HL-60 (cell line): ENCODE measurements at regions not wholly inside any gene's neighbourhood (a gene's known extent, or its start where the extent isn't known, plus 50 kb on each side); places are given as distances from the start of the nearest gene placed in this dataset.

ENCODE experiments used
- DNase-seq, 2 experiments: peaks; one replicate each; pipeline ENCODE4 v3.0.0-alpha.2; 2010 to 2020; ENCODE audit warnings: low read depth in 1 of 2, low spot score in 1 of 2
- H3K27ac ChIP-seq: fragments of 250-450 bp; sonication (Bioruptor Pico); replicated peaks from 2 replicates; pipeline ENCODE4 v1.5.1; 2020; ENCODE audit warnings: mild to moderate bottlenecking, moderate library complexity
- H3K27me3 ChIP-seq: fragments of 250-450 bp; sonication (Bioruptor Pico); 2 replicates; pipeline ENCODE4 v1.5.1; 2021; ENCODE audit warnings: mild to moderate bottlenecking, moderate library complexity; ENCODE audit not compliant: insufficient read depth, poor library complexity, severe bottlenecking
- H3K4me3 ChIP-seq: replicated peaks from 2 replicates; pipeline ENCODE4 v1.5.1; 2011; ENCODE audit warnings: mild to moderate bottlenecking, control low read depth, low read length; ENCODE audit not compliant: insufficient read depth
- GABPA ChIP-seq: IDR thresholded peaks from 2 replicates; pipeline ENCODE4 v1.6.1; 2012; ENCODE audit warnings: low read depth
- POLR2AphosphoS5 ChIP-seq: IDR thresholded peaks from 2 replicates; pipeline ENCODE4 v1.6.1; 2012; ENCODE audit warnings: low read depth
- SPI1 ChIP-seq: IDR thresholded peaks from 2 replicates; pipeline ENCODE4 v1.6.1; 2012; ENCODE audit warnings: low read depth, mild to moderate bottlenecking, borderline replicate concordance
- TF ChIP-seq, protein P1 (sequence below): IDR thresholded peaks from 2 replicates; pipeline ENCODE4 v1.6.1; 2012; ENCODE audit warnings: low read depth; ENCODE audit not compliant: insufficient replicate concordance
- TF ChIP-seq, protein P2 (sequence below): IDR thresholded peaks from one replicate; pipeline ENCODE4 v1.5.1; 2011; ENCODE audit warnings: low read length, control low read depth, inconsistent platforms; ENCODE audit not compliant: insufficient read depth

DNA sequence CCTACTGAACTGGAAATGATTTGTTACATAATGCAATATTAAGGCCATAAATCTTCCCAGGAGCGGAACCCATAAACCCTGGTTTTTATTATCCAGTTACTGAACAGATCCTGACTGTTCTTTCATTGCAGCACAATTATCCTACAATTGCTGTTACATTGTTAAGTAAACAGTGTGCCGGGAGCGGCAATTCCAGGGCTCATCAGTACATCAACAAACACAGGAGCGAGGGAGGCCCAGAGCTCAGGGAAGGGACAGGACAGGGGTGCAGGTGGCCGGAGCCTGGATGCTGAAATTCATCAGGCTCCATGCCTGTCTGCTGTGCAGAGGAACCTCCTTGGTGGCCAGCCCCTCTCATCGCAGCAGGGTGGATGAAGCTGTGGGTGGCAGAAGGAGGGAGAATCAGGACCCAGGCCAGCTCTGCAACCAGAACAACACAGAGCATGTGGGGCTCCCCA lies 544.7 kb downstream of the NPHP4 start:
- H3K27ac ChIP-seq = no peak overlapping the region
- TF ChIP-seq, protein P1, sequence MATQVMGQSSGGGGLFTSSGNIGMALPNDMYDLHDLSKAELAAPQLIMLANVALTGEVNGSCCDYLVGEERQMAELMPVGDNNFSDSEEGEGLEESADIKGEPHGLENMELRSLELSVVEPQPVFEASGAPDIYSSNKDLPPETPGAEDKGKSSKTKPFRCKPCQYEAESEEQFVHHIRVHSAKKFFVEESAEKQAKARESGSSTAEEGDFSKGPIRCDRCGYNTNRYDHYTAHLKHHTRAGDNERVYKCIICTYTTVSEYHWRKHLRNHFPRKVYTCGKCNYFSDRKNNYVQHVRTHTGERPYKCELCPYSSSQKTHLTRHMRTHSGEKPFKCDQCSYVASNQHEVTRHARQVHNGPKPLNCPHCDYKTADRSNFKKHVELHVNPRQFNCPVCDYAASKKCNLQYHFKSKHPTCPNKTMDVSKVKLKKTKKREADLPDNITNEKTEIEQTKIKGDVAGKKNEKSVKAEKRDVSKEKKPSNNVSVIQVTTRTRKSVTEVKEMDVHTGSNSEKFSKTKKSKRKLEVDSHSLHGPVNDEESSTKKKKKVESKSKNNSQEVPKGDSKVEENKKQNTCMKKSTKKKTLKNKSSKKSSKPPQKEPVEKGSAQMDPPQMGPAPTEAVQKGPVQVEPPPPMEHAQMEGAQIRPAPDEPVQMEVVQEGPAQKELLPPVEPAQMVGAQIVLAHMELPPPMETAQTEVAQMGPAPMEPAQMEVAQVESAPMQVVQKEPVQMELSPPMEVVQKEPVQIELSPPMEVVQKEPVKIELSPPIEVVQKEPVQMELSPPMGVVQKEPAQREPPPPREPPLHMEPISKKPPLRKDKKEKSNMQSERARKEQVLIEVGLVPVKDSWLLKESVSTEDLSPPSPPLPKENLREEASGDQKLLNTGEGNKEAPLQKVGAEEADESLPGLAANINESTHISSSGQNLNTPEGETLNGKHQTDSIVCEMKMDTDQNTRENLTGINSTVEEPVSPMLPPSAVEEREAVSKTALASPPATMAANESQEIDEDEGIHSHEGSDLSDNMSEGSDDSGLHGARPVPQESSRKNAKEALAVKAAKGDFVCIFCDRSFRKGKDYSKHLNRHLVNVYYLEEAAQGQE = no peak
- TF ChIP-seq SPI1 = no peak
- TF ChIP-seq GABPA = no peak
- TF ChIP-seq, protein P2, sequence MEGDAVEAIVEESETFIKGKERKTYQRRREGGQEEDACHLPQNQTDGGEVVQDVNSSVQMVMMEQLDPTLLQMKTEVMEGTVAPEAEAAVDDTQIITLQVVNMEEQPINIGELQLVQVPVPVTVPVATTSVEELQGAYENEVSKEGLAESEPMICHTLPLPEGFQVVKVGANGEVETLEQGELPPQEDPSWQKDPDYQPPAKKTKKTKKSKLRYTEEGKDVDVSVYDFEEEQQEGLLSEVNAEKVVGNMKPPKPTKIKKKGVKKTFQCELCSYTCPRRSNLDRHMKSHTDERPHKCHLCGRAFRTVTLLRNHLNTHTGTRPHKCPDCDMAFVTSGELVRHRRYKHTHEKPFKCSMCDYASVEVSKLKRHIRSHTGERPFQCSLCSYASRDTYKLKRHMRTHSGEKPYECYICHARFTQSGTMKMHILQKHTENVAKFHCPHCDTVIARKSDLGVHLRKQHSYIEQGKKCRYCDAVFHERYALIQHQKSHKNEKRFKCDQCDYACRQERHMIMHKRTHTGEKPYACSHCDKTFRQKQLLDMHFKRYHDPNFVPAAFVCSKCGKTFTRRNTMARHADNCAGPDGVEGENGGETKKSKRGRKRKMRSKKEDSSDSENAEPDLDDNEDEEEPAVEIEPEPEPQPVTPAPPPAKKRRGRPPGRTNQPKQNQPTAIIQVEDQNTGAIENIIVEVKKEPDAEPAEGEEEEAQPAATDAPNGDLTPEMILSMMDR = no peak
- TF ChIP-seq POLR2AphosphoS5 = no peak
- no peak overlapping the region for H3K4me3 ChIP-seq
- no peaks in the 10 kb centered on the region for H3K27me3 ChIP-seq
- no peak for DNase-seq

DNA sequence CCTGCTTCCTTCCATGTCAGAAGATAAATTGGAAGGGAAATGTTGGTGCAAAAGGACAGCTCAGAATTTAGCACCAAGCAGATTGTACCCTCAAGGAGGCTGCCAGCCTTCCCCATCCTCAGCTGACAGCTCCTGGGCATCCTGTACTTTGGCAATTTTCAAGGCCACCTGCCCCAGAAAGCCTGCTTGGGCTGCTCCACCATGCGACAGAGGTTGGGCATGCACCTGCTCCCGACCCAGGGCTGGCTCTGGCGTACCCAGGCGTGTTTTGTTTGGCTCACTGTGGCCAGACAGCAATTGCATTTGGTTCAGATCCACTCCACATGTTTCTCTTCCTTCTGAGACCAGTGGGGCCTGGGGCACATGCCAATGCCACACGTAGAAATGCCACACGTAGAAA lies 547.8 kb downstream of the NPHP4 start:
- no peak for DNase-seq
- TF ChIP-seq SPI1 (no peak), POLR2AphosphoS5 (no peak), GABPA (no peak)
- TF ChIP-seq, protein P1 = no peak
- TF ChIP-seq, protein P2 = no peak
- no peak overlapping the region for H3K27ac ChIP-seq
- H3K4me3 ChIP-seq = no peak overlapping the region
- H3K27me3 ChIP-seq = no peaks in the 10 kb centered on the region

DNA sequence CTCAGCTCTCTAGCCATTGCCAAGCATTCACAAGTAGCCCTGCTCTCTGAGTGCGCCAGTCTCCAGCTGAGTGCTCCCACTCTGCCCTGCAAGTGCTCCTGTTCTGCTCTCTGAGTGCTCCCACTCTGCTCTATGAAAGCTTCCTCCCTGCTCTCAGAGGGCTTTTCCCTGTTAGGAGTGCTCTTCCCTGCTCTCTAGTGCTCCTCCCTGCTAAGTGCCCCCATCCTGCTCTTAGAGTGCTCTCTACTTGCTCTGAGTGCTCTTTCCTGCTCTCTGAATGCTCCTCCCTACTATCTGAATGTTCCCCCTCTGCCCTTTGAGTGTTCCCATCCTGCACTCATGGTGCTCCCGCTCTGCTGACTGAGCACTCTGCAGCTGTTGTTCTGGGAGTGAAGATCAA lies 555.4 kb downstream of the NPHP4 start:
- TF ChIP-seq GABPA = no peak
- DNase-seq = no peak
- H3K27me3 ChIP-seq = no peaks in the 10 kb centered on the region
- no peak overlapping the region for H3K4me3 ChIP-seq
- H3K27ac ChIP-seq = no peak overlapping the region

DNA sequence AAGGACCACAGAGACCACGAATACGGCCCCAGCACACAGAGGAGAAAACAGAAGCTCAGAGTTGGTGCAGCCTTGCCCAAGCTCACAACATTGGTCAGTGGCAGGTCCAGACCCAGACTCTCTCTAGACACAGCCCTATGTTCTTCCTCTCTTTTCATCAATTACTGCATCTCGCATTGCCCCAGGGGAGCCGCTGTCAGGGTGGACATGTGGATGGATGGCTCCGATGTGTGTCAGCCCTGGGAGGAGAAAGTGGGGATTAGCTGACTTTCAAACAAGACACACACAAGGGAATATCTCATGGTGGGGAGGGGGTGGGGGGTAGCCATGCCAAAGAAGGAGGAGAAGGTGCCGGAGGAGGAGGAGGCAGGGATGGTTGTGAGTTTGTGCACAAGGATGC lies 556.8 kb downstream of the NPHP4 start:
- Histone ChIP-seq H3K27ac (no peak overlapping the region), H3K4me3 (no peak overlapping the region), H3K27me3 (peaks cover 4% of the 10 kb centered on the region)
- TF ChIP-seq GABPA (no peak), SPI1 (no peak), POLR2AphosphoS5 (no peak)
- TF ChIP-seq, protein P1 = no peak
- TF ChIP-seq, protein P2 = no peak
- DNase-seq = no peak
